Kidney epithelial cell (primary cell): ENCODE measurements at regions not wholly inside any gene's neighbourhood (a gene's known extent, or its start where the extent isn't known, plus 50 kb on each side); places are given as distances from the start of the nearest gene placed in this dataset.

ENCODE experiments used
- DNase-seq: peaks from one replicate; pipeline ENCODE4 v3.0.0-alpha.2; 2010; ENCODE audit warnings: low read depth
- H3K27me3 ChIP-seq: 2 replicates; pipeline ENCODE4 v1.6.0; 2011; ENCODE audit warnings: low read length; ENCODE audit not compliant: control insufficient read depth, insufficient read depth
- H3K36me3 ChIP-seq: 2 replicates; pipeline ENCODE4 v1.5.1; 2011; ENCODE audit warnings: low read length; ENCODE audit not compliant: control insufficient read depth, insufficient read depth
- H3K4me3 ChIP-seq: 2 replicates; pipeline ENCODE4 v1.5.1; 2011; ENCODE audit warnings: low read depth, mild to moderate bottlenecking, control low read depth, low read length
- CTCF ChIP-seq: IDR thresholded peaks from 2 replicates; pipeline ENCODE4 v1.5.1; 2011; ENCODE audit warnings: mild to moderate bottlenecking, moderate library complexity, low read length, control low read depth, inconsistent platforms; ENCODE audit not compliant: insufficient read depth, poor library complexity, severe bottlenecking

GRCh38 chr6:67886036-67886707, 748.9 kb upstream of the ADGRB3 start:
- no peak for TF ChIP-seq CTCF
- Histone ChIP-seq H3K4me3 (no peak overlapping the region), H3K27me3 (no peaks in the 10 kb centered on the region), H3K36me3 (no peaks in the 10 kb centered on the region)
- DNase-seq, result no peak

- Histone ChIP-seq H3K36me3 (no peaks in the 10 kb centered on the region), H3K27me3 (no peaks in the 10 kb centered on the region), H3K4me3 (no peak overlapping the region)
- no peak for DNase-seq
- no peak for TF ChIP-seq CTCF
These were observed 749.7 kb upstream of the ADGRB3 start for GRCh38 chr6:67885081-67886033.

GRCh38 chr6:67884442-67884841, 750.6 kb upstream of the ADGRB3 start:
- H3K27me3 ChIP-seq, result no peaks in the 10 kb centered on the region
- no peak overlapping the region for H3K4me3 ChIP-seq
- H3K36me3 ChIP-seq, result no peaks in the 10 kb centered on the region
- DNase-seq, result no peak
- no peak for TF ChIP-seq CTCF

- no peak overlapping the region for H3K4me3 ChIP-seq
- H3K36me3 ChIP-seq, result no peaks in the 10 kb centered on the region
- no peaks in the 10 kb centered on the region for H3K27me3 ChIP-seq
- no peak for TF ChIP-seq CTCF
- DNase-seq, result no peak
These were observed 751.3 kb upstream of the ADGRB3 start for GRCh38 chr6:67883500-67884366.

- TF ChIP-seq CTCF, result no peak
- H3K36me3 ChIP-seq, result no peaks in the 10 kb centered on the region
These were observed 752.4 kb upstream of the ADGRB3 start for GRCh38 chr6:67882436-67883311.

More at GRCh38 chr6:67882436-67883311, 752.4 kb upstream of the ADGRB3 start:
- Histone ChIP-seq H3K27me3 (no peaks in the 10 kb centered on the region), H3K4me3 (no peak overlapping the region)
- DNase-seq, result no peak
